H9 (cell line): ENCODE measurements at regions not wholly inside any gene's neighbourhood (a gene's known extent, or its start where the extent isn't known, plus 50 kb on each side); places are given as distances from the start of the nearest gene placed in this dataset.

ENCODE experiments used
- DNase-seq: peaks from one replicate; pipeline ENCODE4 v3.0.0-alpha.2; 2017
- H2AFZ ChIP-seq: one replicate; pipeline ENCODE4 v1.6.1; 2013; ENCODE audit warnings: mild to moderate bottlenecking, low read length, control low read depth, moderate library complexity
- H2AK5ac ChIP-seq: 2 replicates; pipeline ENCODE4 v1.6.1; 2013; ENCODE audit warnings: low read length, control low read depth, mixed read lengths; ENCODE audit not compliant: insufficient read length
- H2BK120ac ChIP-seq: one replicate; pipeline ENCODE4 v1.6.1; 2013; ENCODE audit warnings: low read depth, mild to moderate bottlenecking, low read length, control low read depth, inconsistent platforms; ENCODE audit not compliant: poor library complexity, severe bottlenecking
- H2BK12ac ChIP-seq: 2 replicates; pipeline ENCODE4 v1.6.1; 2013; ENCODE audit warnings: low read length, control low read depth, mixed read lengths, low read depth; ENCODE audit not compliant: insufficient read length
- H2BK15ac ChIP-seq: 2 replicates; pipeline ENCODE4 v1.6.1; 2013; ENCODE audit warnings: low read depth, low read length, control low read depth
- H2BK20ac ChIP-seq: one replicate; pipeline ENCODE4 v1.6.1; 2013; ENCODE audit warnings: low read depth, mild to moderate bottlenecking, low read length, control low read depth, inconsistent platforms; ENCODE audit not compliant: poor library complexity, severe bottlenecking
- H2BK5ac ChIP-seq: 2 replicates; pipeline ENCODE4 v1.6.1; 2013; ENCODE audit warnings: low read length, control low read depth, mixed read lengths; ENCODE audit not compliant: insufficient read length
- H3K14ac ChIP-seq: 2 replicates; pipeline ENCODE4 v1.6.1; 2013; ENCODE audit warnings: low read length, control low read depth; ENCODE audit not compliant: insufficient read depth
- H3K18ac ChIP-seq: 2 replicates; pipeline ENCODE4 v1.6.1; 2013; ENCODE audit warnings: low read depth, mild to moderate bottlenecking, mixed read lengths, low read length, control low read depth; ENCODE audit not compliant: insufficient read length
- H3K23ac ChIP-seq: 2 replicates; pipeline ENCODE4 v1.6.1; 2013; ENCODE audit warnings: low read length, control low read depth, mixed read lengths, low read depth; ENCODE audit not compliant: insufficient read length
- H3K23me2 ChIP-seq: 2 replicates; pipeline ENCODE4 v1.6.1; 2013; ENCODE audit warnings: low read depth, mild to moderate bottlenecking, mixed read lengths, low read length, control low read depth; ENCODE audit not compliant: insufficient read length, poor library complexity, severe bottlenecking
- H3K27ac ChIP-seq: 2 replicates; pipeline ENCODE4 v1.5.1; 2013; ENCODE audit warnings: low read length, control low read depth, mixed read lengths, low read depth; ENCODE audit not compliant: insufficient read length
- H3K27me3 ChIP-seq: 2 replicates; pipeline ENCODE4 v1.6.1; 2013; ENCODE audit warnings: low read length, control low read depth, inconsistent platforms; ENCODE audit not compliant: insufficient read depth
- H3K4ac ChIP-seq: 2 replicates; pipeline ENCODE4 v1.6.1; 2013; ENCODE audit warnings: low read depth, mild to moderate bottlenecking, control low read depth, inconsistent platforms, low read length, moderate library complexity
- H3K4me1 ChIP-seq: 2 replicates; pipeline ENCODE4 v1.6.1; 2013; ENCODE audit warnings: low read length, control low read depth, inconsistent platforms; ENCODE audit not compliant: insufficient read depth
- H3K4me2 ChIP-seq: 2 replicates; pipeline ENCODE4 v1.6.1; 2013; ENCODE audit warnings: low read length, control low read depth, mixed read lengths; ENCODE audit not compliant: insufficient read length, insufficient read depth
- H3K56ac ChIP-seq: 2 replicates; pipeline ENCODE4 v1.6.1; 2013; ENCODE audit warnings: low read depth, mild to moderate bottlenecking, mixed read lengths, low read length, control low read depth; ENCODE audit not compliant: insufficient read length
- H3K79me1 ChIP-seq: 2 replicates; pipeline ENCODE4 v1.6.1; 2013; ENCODE audit warnings: low read depth, mild to moderate bottlenecking, moderate library complexity, low read length, control low read depth, inconsistent platforms; ENCODE audit not compliant: insufficient read depth, poor library complexity, severe bottlenecking
- H3K79me2 ChIP-seq: 2 replicates; pipeline ENCODE4 v1.6.1; 2013; ENCODE audit warnings: low read length, control low read depth, inconsistent platforms; ENCODE audit not compliant: insufficient read depth
- H3K9ac ChIP-seq: 2 replicates; pipeline ENCODE4 v1.6.1; 2013; ENCODE audit warnings: low read length, control low read depth, mixed read lengths; ENCODE audit not compliant: insufficient read length; ENCODE audit errors: extremely low read depth
- H3K9me3 ChIP-seq: one replicate; pipeline ENCODE4 v1.6.1; 2013; ENCODE audit warnings: low read depth, low read length, inconsistent platforms; ENCODE audit not compliant: control insufficient read depth
- H3T11ph ChIP-seq: one replicate; pipeline ENCODE4 v1.6.1; 2013; ENCODE audit warnings: mild to moderate bottlenecking, low read length, control low read depth, inconsistent platforms
- H4K20me1 ChIP-seq: one replicate; pipeline ENCODE4 v1.6.1; 2013; ENCODE audit not compliant: control insufficient read depth, insufficient read length, insufficient read depth
- H4K5ac ChIP-seq: 2 replicates; pipeline ENCODE4 v1.6.1; 2013; ENCODE audit warnings: low read depth, mild to moderate bottlenecking, mixed read lengths, low read length, control low read depth; ENCODE audit not compliant: insufficient read length
- H4K8ac ChIP-seq: replicated peaks from 2 replicates; pipeline ENCODE4 v1.6.1; 2013; ENCODE audit warnings: low read length, control low read depth, mixed read lengths, low read depth; ENCODE audit not compliant: insufficient read length
- H4K91ac ChIP-seq: 2 replicates; pipeline ENCODE4 v1.6.1; 2013; ENCODE audit warnings: low read depth, mild to moderate bottlenecking, moderate library complexity, mixed read lengths, low read length, control low read depth; ENCODE audit not compliant: insufficient read length
- H3K27ac Mint-ChIP-seq, 3 experiments: 2 replicates in 2 of 3; 3 replicates in 1 of 3; pipeline ENCODE4 v1.8.0; 2020 to 2021; ENCODE audit warnings: mixed read lengths in 3 of 3, mild to moderate bottlenecking in 1 of 3, moderate library complexity in 1 of 3
- H3K27me3 Mint-ChIP-seq: 2 replicates; pipeline ENCODE4 v1.8.0; 2021; ENCODE audit warnings: low read depth, mild to moderate bottlenecking, moderate library complexity, mixed read lengths
- H3K36me3 Mint-ChIP-seq, 3 experiments: 2 replicates in 2 of 3; 3 replicates in 1 of 3; pipeline ENCODE4 v1.8.0; 2020 to 2021; ENCODE audit warnings: low read depth in 3 of 3, mixed read lengths in 3 of 3; ENCODE audit not compliant: insufficient read depth in 1 of 3
- H3K4me1 Mint-ChIP-seq, 2 experiments: 2 replicates each; pipeline ENCODE4 v1.8.0; 2020; ENCODE audit warnings: mixed read lengths in 2 of 2
- H3K4me3 Mint-ChIP-seq, 2 experiments: 2 replicates in 1 of 2; 3 replicates in 1 of 2; pipeline ENCODE4 v1.8.0; 2020 to 2021; ENCODE audit warnings: mild to moderate bottlenecking in 2 of 2, mixed read lengths in 2 of 2, moderate library complexity in 1 of 2
- H3K9me3 Mint-ChIP-seq, 2 experiments: 2 replicates in 1 of 2; 3 replicates in 1 of 2; pipeline ENCODE4 v1.8.0; 2020; ENCODE audit warnings: mild to moderate bottlenecking in 2 of 2, mixed read lengths in 2 of 2, moderate library complexity in 1 of 2
- WGBS: extraction: QIAGEN DNeasy Blood & Tissue Kit; methylation state at CpG from one replicate; pipeline ENCODE4 v1.1.7; 2013; ENCODE audit warnings: missing lambda C conversion rate, low lambda C conversion rate, mixed read lengths; ENCODE audit not compliant: insufficient read length; ENCODE audit errors: extremely low coverage; 5-methylcytosine and 5-hydroxymethylcytosine counted together
- TF ChIP-seq, protein P1 (sequence below): fragments of 200-600 bp; sonication (generic); conservative IDR thresholded peaks from 3 replicates; pipeline ENCODE4 v1.8.0; 2021; ENCODE audit warnings: antibody characterized with exemption, mild to moderate bottlenecking

DNA sequence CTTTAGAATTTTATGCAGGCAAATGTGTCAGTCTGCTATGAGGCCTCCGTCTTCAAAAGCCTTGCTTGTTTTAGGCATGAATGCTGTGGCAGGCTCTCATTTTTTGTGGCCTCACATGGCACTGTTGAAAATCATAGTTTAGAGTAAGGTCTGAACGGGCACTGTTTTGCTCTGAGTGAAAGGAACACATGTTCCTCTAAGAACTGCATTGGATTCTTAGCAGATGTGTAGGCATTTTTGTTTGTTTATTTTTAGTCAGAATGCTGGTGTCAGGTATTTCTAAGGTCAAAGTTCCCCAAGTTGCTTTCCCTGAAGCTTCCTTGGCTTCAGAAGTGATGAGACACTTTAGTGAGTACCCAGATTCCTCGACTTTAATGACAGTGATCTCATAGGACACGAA is 173.7 kb downstream of the HS3ST3B1 start:
- Mint-ChIP-seq H3K36me3 (peaks cover 0 to 2% (median 0%) of the 10 kb centered on the region in 3 experiments; a peak in 3 of 7 replicates), H3K4me1 (peaks cover 9 to 10% of the 10 kb centered on the region in 2 experiments), H3K27ac (no peak overlapping the region), H3K27me3 (no peaks in the 10 kb centered on the region), H3K4me3 (no peak overlapping the region), H3K9me3 (peaks cover 0 to 4% of the 10 kb centered on the region in 2 experiments; a peak in 2 of 5 replicates)
- no peak overlapping the region for H4K5ac ChIP-seq
- no peak overlapping the region for H4K8ac ChIP-seq
- no CpG with 5 or more reads among the region's 4 CpGs for WGBS
- no peak overlapping the region for H2BK120ac ChIP-seq
- H3K27me3 ChIP-seq: no peaks in the 10 kb centered on the region
- H3K14ac ChIP-seq: no peak overlapping the region
- H2AFZ ChIP-seq: no peak overlapping the region
- H3K4me1 ChIP-seq: no peaks in the 10 kb centered on the region
- TF ChIP-seq, protein P1, sequence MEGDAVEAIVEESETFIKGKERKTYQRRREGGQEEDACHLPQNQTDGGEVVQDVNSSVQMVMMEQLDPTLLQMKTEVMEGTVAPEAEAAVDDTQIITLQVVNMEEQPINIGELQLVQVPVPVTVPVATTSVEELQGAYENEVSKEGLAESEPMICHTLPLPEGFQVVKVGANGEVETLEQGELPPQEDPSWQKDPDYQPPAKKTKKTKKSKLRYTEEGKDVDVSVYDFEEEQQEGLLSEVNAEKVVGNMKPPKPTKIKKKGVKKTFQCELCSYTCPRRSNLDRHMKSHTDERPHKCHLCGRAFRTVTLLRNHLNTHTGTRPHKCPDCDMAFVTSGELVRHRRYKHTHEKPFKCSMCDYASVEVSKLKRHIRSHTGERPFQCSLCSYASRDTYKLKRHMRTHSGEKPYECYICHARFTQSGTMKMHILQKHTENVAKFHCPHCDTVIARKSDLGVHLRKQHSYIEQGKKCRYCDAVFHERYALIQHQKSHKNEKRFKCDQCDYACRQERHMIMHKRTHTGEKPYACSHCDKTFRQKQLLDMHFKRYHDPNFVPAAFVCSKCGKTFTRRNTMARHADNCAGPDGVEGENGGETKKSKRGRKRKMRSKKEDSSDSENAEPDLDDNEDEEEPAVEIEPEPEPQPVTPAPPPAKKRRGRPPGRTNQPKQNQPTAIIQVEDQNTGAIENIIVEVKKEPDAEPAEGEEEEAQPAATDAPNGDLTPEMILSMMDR: no peak
- no peak overlapping the region for H3K23ac ChIP-seq
- no peaks in the 10 kb centered on the region for H3K23me2 ChIP-seq
- H3K56ac ChIP-seq: no peak overlapping the region
- no peak overlapping the region for H2BK20ac ChIP-seq
- no peak overlapping the region for H3K4me2 ChIP-seq
- H3K18ac ChIP-seq: no peak overlapping the region
- no peak overlapping the region for H4K91ac ChIP-seq
- no peak overlapping the region for H3K4ac ChIP-seq
- H3K79me2 ChIP-seq: no peaks in the 10 kb centered on the region
- H3K9ac ChIP-seq: no peak overlapping the region
- H3K79me1 ChIP-seq: no peaks in the 10 kb centered on the region
- H2BK15ac ChIP-seq: no peak overlapping the region
- H4K20me1 ChIP-seq: no peaks in the 10 kb centered on the region
- no peak overlapping the region for H2AK5ac ChIP-seq
- H3K9me3 ChIP-seq: no peaks in the 10 kb centered on the region
- no peak overlapping the region for H3T11ph ChIP-seq
- H2BK12ac ChIP-seq: no peak overlapping the region
- no peak overlapping the region for H3K27ac ChIP-seq
- H2BK5ac ChIP-seq: no peak overlapping the region
- DNase-seq: no peak
